ENCODE measurements at regions not wholly inside any gene's neighbourhood (a gene's known extent, or its start where the extent isn't known, plus 50 kb on each side); places are given as distances from the start of the nearest gene placed in this dataset.

GRCh38 chr6:22706651-22707050, 137.3 kb downstream of the HDGFL1 start:
- Histone ChIP-seq H3K4me3 (no peak overlapping the region), H3K4me1 (no peaks in the 10 kb centered on the region), H3K27me3 (replicated peaks in 1 of 7) (no peaks in the 10 kb centered on the region), H3K27ac (no peak overlapping the region), H3K9me3 (no peaks in the 10 kb centered on the region), H3K36me3 (no peaks in the 10 kb centered on the region)
- WGBS, 5 donors, result 78 to 93% (median 85%) methylated on average over 5 of the region's 5 CpGs
- intact Hi-C loops (cut with DNase I; ENCODE audit: low total_unique reads), result no loop called here
- no peak for TF ChIP-seq POLR2AphosphoS5 (IDR thresholded peaks at IDR 0.05)
- no peak for TF ChIP-seq POLR2A (IDR thresholded peaks at IDR 0.05)
- TF ChIP-seq, protein P1, sequence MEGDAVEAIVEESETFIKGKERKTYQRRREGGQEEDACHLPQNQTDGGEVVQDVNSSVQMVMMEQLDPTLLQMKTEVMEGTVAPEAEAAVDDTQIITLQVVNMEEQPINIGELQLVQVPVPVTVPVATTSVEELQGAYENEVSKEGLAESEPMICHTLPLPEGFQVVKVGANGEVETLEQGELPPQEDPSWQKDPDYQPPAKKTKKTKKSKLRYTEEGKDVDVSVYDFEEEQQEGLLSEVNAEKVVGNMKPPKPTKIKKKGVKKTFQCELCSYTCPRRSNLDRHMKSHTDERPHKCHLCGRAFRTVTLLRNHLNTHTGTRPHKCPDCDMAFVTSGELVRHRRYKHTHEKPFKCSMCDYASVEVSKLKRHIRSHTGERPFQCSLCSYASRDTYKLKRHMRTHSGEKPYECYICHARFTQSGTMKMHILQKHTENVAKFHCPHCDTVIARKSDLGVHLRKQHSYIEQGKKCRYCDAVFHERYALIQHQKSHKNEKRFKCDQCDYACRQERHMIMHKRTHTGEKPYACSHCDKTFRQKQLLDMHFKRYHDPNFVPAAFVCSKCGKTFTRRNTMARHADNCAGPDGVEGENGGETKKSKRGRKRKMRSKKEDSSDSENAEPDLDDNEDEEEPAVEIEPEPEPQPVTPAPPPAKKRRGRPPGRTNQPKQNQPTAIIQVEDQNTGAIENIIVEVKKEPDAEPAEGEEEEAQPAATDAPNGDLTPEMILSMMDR (IDR thresholded peaks at IDR 0.05 in 8 of 11, conservative IDR thresholded peaks at IDR 0.05 in 3 of 11), result no peak
- no peak for DNase-seq

- Histone ChIP-seq H3K9me3 (no peaks in the 10 kb centered on the region), H3K27me3 (replicated peaks in 1 of 7) (no peaks in the 10 kb centered on the region), H3K4me1 (no peaks in the 10 kb centered on the region), H3K27ac (no peak overlapping the region), H3K36me3 (no peaks in the 10 kb centered on the region), H3K4me3 (no peak overlapping the region)
- DNase-seq, result no peak
- TF ChIP-seq POLR2A (IDR thresholded peaks at IDR 0.05) (no peak), POLR2AphosphoS5 (IDR thresholded peaks at IDR 0.05) (no peak)
- TF ChIP-seq, protein P1 (IDR thresholded peaks at IDR 0.05 in 8 of 11, conservative IDR thresholded peaks at IDR 0.05 in 3 of 11), result no peak
- intact Hi-C loops (cut with DNase I; ENCODE audit: low total_unique reads), result no loop called here
- 88 to 98% (median 97%) methylated on average over 2 of the region's 2 CpGs for WGBS, 5 donors
These were observed 139.1 kb downstream of the HDGFL1 start for GRCh38 chr6:22708469-22708868.

GRCh38 chr6:22709803-22710202, 140.4 kb downstream of the HDGFL1 start:
- Histone ChIP-seq H3K27ac (no peak overlapping the region), H3K9me3 (no peaks in the 10 kb centered on the region), H3K4me3 (no peak overlapping the region), H3K27me3 (replicated peaks in 1 of 7) (no peaks in the 10 kb centered on the region), H3K36me3 (no peaks in the 10 kb centered on the region), H3K4me1 (no peaks in the 10 kb centered on the region)
- WGBS, 5 donors, result 75 to 98% (median 91%) methylated on average over 3 of the region's 3 CpGs
- DNase-seq, result no peak
- intact Hi-C loops (cut with DNase I; ENCODE audit: low total_unique reads), result no loop called here
- TF ChIP-seq, protein P1 (IDR thresholded peaks at IDR 0.05 in 8 of 11, conservative IDR thresholded peaks at IDR 0.05 in 3 of 11), result no peak
- TF ChIP-seq POLR2A (IDR thresholded peaks at IDR 0.05), result no peak
- TF ChIP-seq POLR2AphosphoS5 (IDR thresholded peaks at IDR 0.05), result no peak

GRCh38 chr6:22716721-22717120, 147.4 kb downstream of the HDGFL1 start:
- WGBS, 5 donors, result 57 to 75% (median 67%) methylated on average over 1 of the region's 1 CpG
- TF ChIP-seq POLR2AphosphoS5 (IDR thresholded peaks at IDR 0.05), result no peak
- TF ChIP-seq, protein P1 (IDR thresholded peaks at IDR 0.05 in 8 of 11, conservative IDR thresholded peaks at IDR 0.05 in 3 of 11), result no peak
- TF ChIP-seq POLR2A (IDR thresholded peaks at IDR 0.05), result no peak
- no peaks in the 10 kb centered on the region for H3K4me1 ChIP-seq
- H3K4me3 ChIP-seq, result no peak overlapping the region
- no peaks in the 10 kb centered on the region for H3K27me3 ChIP-seq (replicated peaks in 1 of 7)
- H3K36me3 ChIP-seq, result no peaks in the 10 kb centered on the region
- DNase-seq, result no peak
- H3K9me3 ChIP-seq, result peaks cover 0 to 8% (median 2%) of the 10 kb centered on the region in 8 donors
- intact Hi-C loops (cut with DNase I; ENCODE audit: low total_unique reads), result no loop called here
- H3K27ac ChIP-seq, result no peak overlapping the region
